ENCODE measurements at regions not wholly inside any gene's neighbourhood (a gene's known extent, or its start where the extent isn't known, plus 50 kb on each side); places are given as distances from the start of the nearest gene placed in this dataset.

DNA sequence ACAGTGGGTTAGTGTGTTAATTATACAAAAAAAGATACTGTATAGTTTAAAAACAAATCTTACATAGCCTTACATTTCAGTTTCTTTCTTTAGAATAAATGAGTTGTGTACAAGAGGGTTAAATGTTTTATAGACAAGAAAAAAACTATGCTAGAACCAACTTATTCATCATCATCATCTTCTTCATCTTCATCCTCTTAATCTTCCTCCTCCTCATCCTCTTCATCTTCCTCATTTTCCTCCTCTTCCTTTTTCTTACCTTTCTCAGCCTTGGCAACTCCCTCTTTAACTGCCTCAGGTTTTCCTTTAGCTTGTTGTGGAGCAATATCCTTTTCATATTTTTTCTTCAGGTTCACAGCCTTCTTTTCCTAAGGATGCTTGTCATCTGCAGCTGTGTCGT lies 53.7 kb downstream of the RPS12 start:
- DNase-seq = no peak

DNA sequence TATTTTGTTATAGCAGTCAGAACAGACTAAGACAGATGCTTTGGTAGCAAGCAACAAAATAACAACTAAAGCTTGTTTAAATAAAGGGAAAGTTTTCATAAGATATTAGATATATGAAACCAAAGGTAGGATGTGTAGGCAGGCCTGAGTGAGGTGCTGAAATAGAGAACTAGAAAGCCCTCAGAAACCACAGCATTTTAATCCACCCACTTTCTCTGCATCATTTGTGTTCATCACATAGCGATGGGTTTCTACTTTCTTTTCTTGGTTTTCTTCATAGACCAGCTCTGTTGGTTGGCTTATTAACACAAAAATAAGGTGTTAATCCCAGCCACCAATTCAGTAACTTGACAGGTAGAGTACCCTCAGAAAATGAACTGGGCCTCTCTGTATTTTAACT lies 58.6 kb downstream of the RPS12 start:
- DNase-seq = no peak

DNA sequence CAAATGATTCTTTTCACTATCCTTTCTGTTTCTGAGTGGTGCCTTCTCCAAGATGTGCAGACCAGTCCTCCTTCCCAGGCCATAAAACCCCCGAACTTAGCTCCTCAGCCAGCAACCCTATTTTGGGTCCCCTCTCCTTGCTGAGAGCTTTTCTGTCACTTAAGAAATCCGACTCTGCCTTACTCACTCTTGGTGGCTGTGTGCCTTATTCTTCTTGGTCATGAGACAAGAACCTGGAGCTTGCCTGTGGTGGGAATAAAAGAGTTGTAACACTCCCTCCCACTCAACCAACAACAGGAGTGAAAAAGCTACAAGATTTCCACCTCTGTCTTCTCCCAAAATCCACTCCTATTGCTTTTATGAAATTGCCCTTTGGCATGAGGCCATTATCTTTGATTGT lies 62.6 kb downstream of the RPS12 start:
- no peak for DNase-seq

DNA sequence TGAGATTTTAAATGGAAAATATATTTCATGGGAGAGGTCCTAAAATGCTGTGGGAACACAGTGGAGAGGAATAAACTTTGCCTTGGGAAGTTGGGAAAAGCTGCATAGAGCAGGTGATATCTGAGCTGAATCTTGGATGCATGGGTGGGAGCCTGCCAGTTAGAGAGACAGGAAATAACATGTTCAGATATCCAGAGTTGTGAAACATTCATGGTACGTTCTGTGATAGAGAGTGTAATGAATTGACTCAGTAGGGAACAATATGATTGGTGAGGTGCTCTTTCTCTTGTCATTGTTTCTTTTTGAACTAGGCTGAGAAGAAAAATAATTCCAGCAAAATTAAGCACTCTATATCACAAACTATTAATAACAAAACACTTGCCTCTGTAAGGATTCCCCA lies 72.8 kb downstream of the RPS12 start:
- DNase-seq = no peak

DNA sequence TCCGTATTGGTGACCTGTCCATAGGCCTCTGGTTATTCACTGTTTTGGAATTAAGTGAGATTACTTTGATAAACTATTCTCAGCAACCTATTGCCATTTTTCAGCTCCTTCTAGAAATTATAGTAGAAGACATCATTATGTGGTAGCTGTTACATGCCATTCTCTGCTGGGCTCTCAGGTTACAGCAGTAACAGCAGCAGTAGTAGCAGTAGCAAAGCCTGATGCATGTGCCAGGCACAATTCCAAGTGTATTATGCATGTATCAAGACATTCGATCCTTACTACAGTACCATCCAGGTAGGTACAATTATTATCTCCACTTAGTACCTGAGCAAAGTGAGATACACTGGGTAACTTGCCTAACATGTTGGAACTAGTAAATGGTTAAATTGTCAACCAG lies 74.3 kb downstream of the RPS12 start:
- DNase-seq = peak; percentile 29

DNA sequence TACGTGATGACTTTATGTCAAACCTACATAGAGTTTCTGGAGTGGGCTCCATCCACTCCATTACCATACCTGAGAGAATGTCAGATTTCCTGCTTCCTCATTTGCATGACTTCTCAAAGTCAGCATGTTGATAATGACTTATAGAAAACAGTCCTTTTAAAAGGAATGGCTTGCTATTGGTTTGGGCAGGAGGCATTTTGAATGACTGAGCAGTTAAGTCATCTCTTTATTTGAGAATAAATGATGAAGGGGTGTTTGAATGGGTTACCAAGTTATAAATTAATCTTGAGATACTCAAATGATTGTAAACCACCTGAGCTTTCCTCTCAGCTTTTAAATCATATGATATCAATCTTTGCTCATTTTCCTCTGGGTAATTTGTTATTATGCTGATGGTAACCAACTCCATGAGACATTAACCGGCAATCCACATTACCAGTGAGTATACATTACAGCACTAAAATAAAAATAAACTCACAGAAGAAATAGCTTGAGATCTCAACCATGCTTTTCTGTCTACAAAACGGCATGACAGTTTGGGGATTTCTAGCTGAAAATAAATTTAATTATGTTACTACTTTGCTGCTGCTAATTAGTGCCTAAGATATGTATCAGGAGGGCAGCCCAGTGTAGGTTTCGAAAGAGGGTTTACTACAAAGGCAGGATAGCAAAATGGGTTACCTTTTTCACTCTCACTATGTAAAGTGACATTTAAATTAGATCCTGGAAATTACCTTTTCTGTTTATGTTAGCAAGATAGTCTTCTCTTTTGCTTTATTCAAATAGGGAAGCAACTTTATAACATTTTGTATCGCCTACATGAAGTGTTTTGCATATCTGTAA lies 78.8 kb downstream of the RPS12 start:
- no peak for DNase-seq

DNA sequence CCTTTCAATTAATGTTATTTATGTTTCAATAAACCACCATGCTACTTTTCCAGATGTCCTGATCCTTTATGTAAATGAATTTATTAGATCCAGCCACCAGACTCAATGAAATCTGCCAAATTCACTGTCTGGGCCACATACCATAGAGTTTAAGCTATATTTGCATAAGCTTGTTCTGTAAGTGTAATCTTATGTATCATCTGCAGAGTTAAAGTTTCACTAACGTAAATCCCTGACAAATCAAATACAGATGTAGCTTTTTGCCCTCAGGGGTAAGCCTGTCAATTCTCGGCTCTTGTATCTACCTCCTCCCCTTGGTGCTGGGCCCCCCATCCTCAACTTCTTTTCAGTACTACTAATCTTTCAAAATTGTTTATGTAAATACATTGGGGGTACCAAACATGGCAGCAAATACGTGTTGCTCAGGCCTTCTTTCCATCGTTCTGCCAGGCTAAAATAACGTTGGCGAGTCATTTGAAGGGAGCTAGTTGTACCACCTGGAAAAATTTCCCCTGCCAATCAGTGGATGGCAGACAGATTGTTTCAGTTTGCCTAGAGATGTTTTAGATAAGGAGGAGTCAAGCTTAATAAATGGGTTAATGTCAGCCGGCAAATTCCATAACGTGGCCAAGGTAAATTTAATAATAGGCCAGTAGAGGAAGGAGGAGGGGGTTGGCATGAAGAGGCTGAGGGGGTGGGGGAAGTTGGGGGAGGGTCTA lies 79.6 kb downstream of the RPS12 start:
- DNase-seq = peak; percentile 55

DNA sequence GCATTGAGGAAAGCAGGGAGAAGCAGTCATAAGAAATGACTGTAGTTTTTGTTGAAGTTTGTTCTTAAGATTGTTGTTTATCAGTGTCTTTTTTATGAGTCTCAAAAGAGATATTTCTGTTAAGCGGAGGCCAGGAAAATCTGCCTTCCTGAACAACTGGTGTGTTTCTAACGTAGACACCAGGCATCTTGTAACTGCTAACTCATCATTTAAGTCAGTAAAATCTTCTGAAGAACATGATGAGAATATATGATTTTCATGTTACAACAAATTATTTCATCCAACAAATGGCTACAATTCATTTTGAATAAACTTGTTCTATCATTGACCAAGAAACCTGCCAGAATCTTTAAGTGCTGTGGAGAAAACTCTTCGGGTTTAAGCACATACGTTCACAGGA lies 84.0 kb downstream of the RPS12 start:
- DNase-seq = no peak

DNA sequence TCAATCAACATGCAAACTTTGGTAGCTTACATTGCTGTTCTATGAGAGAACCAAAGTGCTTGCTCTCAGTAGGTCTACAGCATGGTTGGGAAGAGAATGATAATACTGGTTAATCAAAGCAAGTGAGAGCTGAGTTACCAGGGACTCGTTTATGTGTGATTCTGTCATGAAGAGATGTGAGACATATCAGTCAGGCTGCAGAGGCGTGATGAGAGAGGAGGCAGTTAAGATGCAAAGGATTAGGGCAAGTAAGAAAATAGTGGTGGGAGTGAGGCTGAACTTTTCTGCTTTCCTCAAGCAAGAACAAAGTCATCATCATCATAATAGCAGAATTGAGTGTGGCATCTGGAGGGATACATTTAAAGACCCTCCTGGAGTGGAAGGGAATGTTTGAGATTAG lies 86.5 kb downstream of the RPS12 start:
- DNase-seq = no peak

DNA sequence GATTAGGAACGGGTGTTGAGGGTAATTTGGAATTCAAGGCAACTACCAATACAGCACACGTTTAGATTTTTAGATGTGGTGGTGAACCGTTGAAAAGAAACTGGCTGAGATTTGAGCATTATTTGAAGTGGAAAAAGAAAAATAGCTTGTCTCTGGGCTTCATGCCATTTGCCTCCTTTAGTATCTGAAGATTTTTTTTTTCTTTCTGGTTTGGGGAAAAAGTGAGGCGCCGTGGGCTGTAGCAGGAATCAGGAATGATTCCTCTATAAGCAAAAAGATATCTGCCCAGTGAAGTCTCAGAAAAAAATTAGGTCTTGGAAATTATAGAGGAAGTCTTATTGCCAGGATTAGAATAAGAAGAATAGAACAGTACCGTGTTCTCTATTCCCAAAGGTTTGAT lies 88.5 kb downstream of the RPS12 start:
- DNase-seq = peak; percentile 20

DNA sequence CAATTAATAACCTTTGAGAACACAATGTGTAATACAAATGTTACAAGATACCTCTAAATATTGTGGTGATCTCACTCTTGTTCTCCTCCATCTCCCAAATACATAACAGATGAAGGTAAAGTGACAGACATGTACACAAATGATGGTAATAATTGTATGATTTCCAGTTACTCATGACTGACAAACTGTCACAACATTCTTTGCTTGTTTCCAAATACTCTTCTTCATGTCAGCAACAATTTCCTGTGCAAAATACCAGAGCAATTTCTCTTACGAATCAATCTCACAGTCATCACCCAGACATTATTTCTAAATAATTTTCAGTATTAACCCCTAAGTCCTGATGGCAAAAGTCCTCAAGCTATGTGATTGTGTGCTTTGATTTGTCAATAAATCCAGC lies 92.9 kb downstream of the RPS12 start:
- peak; percentile 33 for DNase-seq

DNA sequence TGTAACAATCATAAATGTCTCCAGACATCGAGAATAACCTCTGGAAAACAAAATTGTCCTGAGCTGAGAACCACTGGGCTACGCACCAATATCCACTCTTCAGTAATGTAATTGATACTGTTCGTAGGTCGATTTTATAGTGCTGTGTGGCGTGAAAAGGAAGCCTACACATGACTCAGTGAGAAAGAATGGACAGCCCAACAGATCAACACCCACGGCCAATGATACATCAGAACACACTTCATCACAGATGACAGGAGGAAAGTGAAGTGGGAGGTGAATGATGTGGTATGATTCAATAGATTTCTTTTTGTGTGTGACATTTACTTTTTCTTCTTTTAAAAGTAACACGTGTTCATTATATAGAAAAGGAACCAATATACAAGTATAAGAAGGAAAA lies 93.5 kb downstream of the RPS12 start:
- peak; percentile 84 for DNase-seq

DNA sequence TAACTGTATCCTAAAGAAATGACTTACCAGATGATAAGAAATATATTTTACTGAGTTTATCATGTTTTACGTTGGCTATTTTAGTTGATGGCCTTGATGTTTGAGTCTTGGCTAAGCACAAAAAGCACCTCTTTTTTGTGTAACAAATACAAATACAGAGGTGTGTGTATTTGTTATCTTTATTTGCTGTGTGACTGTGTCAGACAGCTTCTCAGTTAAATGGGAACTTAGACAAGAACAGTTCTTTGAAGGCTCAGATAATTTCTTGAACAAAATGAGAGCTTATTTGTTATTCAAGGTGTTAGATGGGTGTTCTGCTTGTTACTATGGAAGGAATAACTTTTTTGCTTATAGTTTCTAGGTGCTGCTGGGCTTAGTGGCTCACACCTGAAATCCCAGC lies 95.4 kb downstream of the RPS12 start:
- DNase-seq = no peak

DNA sequence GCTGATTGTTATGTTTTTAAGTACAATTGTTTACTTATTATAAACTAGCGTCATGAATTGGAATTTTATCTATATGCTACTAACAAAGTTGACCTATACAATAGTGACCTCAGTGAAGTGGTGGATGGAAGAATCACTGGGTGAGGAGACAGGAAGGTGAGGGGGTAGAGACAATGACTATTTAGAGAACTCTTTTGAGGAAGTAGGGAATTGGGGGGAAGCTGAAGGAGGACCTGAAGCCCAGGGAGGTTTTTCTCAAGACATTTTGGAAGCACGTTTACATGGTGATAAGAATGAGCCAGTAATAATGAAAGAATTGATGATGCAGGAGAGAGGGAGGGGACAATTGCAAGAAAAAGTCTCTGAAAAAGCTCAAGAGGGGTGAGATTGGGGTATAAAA lies 96.4 kb downstream of the RPS12 start:
- DNase-seq = no peak

DNA sequence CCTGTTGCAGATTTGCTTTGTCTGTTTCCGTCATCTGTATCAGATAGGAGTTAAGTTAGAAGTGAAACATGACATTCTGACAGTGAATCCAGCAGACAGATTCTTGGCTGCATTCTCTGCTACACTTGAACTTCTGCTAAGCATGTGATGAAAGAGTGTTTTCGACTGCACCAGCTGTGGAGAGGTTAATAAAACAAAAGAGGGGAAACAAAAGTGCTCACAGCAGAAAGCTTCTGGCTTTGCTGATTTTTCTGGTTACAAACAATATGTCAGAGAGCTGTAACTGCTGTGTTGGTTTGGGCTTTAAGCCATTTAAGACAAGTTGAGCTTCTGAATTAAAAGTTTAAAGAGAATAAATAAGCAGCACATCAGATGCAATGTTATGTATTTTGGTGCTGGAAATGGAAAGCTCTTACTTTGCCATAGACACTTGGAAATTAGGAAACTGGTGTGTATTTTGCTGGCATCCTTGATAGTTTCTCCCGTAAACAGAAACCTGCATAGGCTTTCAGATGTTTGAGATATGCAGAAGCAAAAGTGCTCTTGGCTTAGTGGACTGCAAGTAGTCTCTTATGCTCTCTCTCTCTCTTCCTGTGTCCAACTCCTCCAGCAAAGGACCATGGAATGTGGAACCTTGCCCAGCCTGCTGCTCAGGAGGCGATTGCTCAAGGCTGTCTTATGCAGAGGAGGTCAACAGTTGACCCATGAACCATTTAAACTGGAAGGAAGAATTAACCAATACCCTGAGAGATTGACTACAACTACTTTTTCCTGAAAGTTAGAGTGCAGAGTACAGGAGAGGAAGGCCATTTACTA lies 104.9 kb downstream of the RPS12 start:
- peak; percentile 90 for DNase-seq

DNA sequence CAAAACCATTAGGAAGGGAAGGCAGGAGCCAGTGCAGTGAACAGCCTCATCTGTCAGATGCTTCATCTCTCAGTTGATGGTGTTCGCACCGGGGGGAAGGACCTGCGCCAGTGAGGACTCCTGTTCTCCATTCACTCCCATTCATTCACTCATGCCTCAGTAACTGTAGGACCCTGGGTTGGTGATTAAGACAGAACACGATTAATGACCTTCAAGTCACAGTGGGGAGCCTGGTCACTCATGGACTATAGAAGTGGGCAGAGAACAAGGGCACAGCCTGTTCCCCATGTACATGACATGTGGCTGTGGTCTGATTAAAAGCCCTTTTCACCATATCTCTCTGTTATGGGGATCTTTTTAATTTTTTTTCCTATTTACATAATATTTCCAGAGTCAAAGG lies 113.3 kb downstream of the RPS12 start:
- DNase-seq = no peak

DNA sequence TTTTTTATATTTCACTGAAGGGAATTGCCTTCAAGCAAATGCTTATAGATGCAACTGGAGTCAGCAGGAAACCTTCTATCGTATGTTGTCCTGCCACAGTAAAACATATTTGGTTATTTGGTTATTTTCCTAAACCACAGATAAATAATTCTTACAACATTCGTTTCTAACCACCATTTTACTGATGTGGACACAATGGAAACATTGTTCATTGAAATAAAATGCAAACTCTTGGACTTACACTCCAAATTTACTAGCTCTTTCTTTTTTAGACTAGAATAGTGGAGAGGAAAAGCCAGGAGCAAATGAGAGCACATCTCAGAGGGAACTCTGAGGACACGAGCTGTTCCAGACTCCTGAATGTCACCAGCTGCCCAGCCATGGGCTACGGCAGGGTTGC lies 114.8 kb downstream of the RPS12 start:
- no peak for DNase-seq

DNA sequence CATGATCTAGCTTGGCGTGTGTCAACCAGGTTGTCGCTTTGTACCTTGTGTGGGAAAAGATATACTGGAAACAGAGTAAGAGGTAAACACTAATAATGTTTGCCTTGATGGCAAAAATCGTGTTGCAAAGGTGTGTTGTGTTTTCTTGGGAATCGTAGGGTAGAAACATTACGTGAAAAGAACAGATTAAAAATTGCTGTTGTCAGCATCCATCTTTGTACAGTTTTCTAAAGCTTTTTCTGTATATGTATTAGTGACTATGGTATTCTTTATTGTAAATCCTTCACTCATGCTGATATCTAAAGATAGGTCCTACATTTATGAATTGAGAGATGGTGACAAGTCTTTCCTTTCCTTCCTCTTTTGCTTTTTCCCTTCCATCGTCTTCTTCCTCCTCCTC lies 116.9 kb downstream of the RPS12 start:
- no peak for DNase-seq

DNA sequence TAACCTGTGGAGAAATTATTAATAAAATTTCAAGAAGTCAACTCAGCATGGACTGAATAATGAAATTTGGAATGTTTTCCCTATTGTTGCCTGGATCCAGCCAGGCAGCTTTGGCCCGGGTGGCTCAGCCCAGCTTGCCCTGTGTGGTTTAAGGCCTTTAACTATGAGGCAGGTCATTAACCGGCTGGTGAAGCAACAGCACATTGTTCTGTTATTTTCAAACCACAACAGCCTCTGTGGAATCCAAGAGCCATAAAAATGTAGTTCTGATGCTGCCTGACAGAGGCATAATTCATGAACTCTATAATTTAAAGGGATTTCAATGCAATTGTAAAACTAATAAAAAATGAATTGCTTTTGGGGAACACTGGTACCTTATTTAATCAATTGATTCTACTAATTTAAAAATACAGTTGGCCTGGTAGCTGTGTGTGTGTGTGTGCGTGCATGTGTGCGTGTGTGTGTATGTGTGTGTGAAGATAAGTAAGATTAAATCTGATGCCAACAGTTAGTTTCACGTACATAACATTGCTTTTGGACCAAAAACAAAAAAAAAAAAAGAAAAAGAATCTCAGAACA lies 117.7 kb downstream of the RPS12 start:
- peak; percentile 91 for DNase-seq

DNA sequence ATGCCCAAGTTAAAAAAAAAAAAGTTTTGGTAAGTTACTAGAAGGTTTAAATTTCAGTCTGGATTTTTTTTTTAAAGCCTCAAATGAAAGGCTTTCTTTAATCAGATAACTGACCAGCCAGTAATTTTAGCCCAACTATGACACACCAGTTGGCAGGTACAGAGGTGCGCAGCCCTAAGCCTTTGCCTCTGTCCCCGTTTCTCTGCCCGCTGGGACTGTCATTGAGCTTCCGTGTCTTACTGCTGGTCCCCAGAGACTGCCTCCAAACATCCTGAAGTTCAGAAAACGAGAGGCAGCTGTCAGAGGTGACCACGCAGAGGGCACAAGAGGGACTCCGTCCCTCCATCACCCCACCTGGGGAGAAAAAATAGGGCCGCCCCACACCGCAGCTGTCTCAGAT lies 118.2 kb downstream of the RPS12 start:
- DNase-seq = no peak

DNA sequence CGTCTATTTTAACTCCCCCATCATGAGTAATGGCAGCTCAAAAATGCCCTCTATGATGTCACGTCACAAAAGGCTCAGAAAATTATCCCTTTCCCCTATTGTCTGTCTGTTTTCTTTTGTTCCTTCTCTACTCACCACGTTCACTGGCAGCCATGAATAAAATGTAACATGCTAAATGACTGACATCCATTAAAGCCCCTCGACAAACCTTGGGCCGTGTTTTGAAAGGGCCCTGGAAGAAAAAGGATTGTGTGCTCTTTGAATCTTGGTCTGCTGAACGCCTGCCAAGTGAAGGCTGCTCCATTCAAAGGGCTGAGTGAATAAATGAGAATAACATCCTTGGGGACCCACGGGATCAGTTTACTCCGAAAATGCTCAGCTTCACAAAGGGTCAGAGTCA lies 118.7 kb downstream of the RPS12 start:
- DNase-seq = peak; percentile 38

DNA sequence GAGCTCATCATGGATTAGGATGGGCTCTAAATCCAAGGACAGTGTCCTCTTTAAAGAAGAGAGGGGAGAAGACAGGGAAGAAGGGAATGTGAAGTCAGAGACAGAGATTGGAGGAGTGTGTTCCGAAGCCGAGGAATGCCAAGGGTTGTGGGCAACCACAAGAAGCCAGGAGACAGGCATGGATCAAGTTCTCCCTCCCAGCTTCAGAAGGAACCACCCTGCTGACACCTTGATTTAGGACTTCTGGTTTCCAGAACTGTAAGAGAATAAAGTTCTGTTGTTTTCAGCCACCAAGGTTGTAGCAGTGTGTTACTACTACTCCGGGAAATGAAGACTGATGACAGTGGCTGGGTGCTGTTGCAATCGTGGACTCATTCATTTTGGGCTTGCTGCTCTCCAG lies 120.1 kb downstream of the RPS12 start:
- DNase-seq = peak; percentile 79

DNA sequence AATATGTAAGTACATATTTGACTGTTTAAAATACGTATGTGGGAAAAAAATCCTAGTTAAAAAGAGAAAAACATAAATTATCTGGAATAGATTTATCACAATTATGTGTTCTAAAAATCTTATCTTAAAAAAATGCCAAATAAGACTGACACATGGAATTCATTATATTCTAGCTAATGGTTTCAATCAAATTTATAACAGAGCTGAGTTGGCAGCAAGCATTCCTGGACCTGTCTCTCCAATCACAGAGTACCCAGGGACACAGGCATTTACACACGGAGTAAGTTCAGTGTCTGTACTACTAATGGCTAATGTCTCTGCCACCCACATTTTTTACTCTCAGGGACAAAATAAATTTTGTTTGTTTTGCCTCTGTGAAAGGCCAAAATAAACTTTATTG lies 122.3 kb downstream of the RPS12 start:
- DNase-seq = no peak

Data from fibroblast of upper back skin (primary cell).